ENCODE measurements at regions not wholly inside any gene's neighbourhood (a gene's known extent, or its start where the extent isn't known, plus 50 kb on each side); places are given as distances from the start of the nearest gene placed in this dataset.

GRCh38 chr4:132763465-132763864 is 385.6 kb upstream of the PCDH10 start:
- DNase-seq = no peak
- Histone ChIP-seq H3K9ac (ENCODE audit: low read depth in 2 of 2, low read length in 2 of 2) (no peak overlapping the region), H3K27ac (no peak overlapping the region), H3K4me1 (no peaks in the 10 kb centered on the region), H3K36me3 (no peaks in the 10 kb centered on the region), H3K9me3 (no peaks in the 10 kb centered on the region), H3K27me3 (no peaks in the 10 kb centered on the region), H3K4me3 (no peak overlapping the region)
- TF ChIP-seq, protein P1, sequence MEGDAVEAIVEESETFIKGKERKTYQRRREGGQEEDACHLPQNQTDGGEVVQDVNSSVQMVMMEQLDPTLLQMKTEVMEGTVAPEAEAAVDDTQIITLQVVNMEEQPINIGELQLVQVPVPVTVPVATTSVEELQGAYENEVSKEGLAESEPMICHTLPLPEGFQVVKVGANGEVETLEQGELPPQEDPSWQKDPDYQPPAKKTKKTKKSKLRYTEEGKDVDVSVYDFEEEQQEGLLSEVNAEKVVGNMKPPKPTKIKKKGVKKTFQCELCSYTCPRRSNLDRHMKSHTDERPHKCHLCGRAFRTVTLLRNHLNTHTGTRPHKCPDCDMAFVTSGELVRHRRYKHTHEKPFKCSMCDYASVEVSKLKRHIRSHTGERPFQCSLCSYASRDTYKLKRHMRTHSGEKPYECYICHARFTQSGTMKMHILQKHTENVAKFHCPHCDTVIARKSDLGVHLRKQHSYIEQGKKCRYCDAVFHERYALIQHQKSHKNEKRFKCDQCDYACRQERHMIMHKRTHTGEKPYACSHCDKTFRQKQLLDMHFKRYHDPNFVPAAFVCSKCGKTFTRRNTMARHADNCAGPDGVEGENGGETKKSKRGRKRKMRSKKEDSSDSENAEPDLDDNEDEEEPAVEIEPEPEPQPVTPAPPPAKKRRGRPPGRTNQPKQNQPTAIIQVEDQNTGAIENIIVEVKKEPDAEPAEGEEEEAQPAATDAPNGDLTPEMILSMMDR (IDR thresholded peaks at IDR 0.05) = no peak
- intact Hi-C loops (cut with DNase I) = no loop called here

- intact Hi-C loops (cut with DNase I) = no loop called here
Observed at GRCh38 chr4:132767901-132768300, 381.2 kb upstream of the PCDH10 start.

GRCh38 chr4:132770776-132771175 is 378.3 kb upstream of the PCDH10 start:
- H3K4me1 ChIP-seq = no peaks in the 10 kb centered on the region
- H3K4me3 ChIP-seq = no peak overlapping the region
- no peak for DNase-seq
- TF ChIP-seq, protein P1 (IDR thresholded peaks at IDR 0.05) = no peak
- intact Hi-C loops (cut with DNase I) = no loop called here
- no peak overlapping the region for H3K27ac ChIP-seq
- H3K9me3 ChIP-seq = no peaks in the 10 kb centered on the region
- H3K9ac ChIP-seq (ENCODE audit: low read depth in 2 of 2, low read length in 2 of 2) = no peak overlapping the region
- no peaks in the 10 kb centered on the region for H3K27me3 ChIP-seq
- no peaks in the 10 kb centered on the region for H3K36me3 ChIP-seq

More at GRCh38 chr4:132767901-132768300, 381.2 kb upstream of the PCDH10 start:
- Histone ChIP-seq H3K4me1 (no peaks in the 10 kb centered on the region), H3K27ac (no peak overlapping the region), H3K27me3 (no peaks in the 10 kb centered on the region), H3K9me3 (no peaks in the 10 kb centered on the region), H3K36me3 (no peaks in the 10 kb centered on the region), H3K4me3 (no peak overlapping the region), H3K9ac (ENCODE audit: low read depth in 2 of 2, low read length in 2 of 2) (no peak overlapping the region)
- no peak for DNase-seq
- TF ChIP-seq, protein P1 (IDR thresholded peaks at IDR 0.05) = no peak

GRCh38 chr4:132792310-132792709 is 356.8 kb upstream of the PCDH10 start:
- no peak for DNase-seq
- Histone ChIP-seq H3K9ac (ENCODE audit: low read depth in 2 of 2, low read length in 2 of 2) (no peak overlapping the region), H3K27me3 (no peaks in the 10 kb centered on the region), H3K4me1 (no peaks in the 10 kb centered on the region), H3K4me3 (no peak overlapping the region), H3K27ac (no peak overlapping the region), H3K36me3 (no peaks in the 10 kb centered on the region), H3K9me3 (no peaks in the 10 kb centered on the region)
- intact Hi-C loops (cut with DNase I) = no loop called here
- TF ChIP-seq, protein P1 (IDR thresholded peaks at IDR 0.05) = no peak

DNA sequence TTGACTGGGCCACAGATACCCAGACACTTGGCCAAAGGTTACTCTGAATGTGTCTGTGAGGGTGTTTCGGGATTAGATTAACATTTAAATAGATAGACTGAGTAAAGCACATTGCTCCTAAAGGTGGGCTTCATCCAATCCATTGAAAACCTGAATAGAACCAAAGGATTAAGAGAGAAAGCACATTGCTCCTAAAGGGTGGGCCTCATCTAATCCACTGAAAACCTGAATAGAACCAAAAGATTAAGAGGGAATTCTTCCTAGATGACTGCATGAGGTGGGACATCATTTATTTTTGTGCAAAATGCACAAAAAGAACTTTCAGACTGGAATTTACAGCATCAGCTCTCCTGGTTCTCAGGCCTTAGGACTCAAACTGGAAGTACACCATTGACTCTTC is 351.2 kb upstream of the PCDH10 start:
- Histone ChIP-seq H3K27me3 (no peaks in the 10 kb centered on the region), H3K9me3 (no peaks in the 10 kb centered on the region), H3K4me3 (no peak overlapping the region), H3K36me3 (no peaks in the 10 kb centered on the region), H3K27ac (no peak overlapping the region), H3K4me1 (no peaks in the 10 kb centered on the region), H3K9ac (ENCODE audit: low read depth in 2 of 2, low read length in 2 of 2) (no peak overlapping the region)
- TF ChIP-seq, protein P1 (IDR thresholded peaks at IDR 0.05) = no peak
- DNase-seq = no peak
- intact Hi-C loops (cut with DNase I) = no loop called here
